ENCODE measurements at regions not wholly inside any gene's neighbourhood (a gene's known extent, or its start where the extent isn't known, plus 50 kb on each side); places are given as distances from the start of the nearest gene placed in this dataset.

- TF ChIP-seq CTCF (conservative IDR thresholded peaks at IDR 0.05 in 1 of 2, IDR thresholded peaks at IDR 0.05 in 1 of 2; ENCODE audit: extremely low read depth in 1 of 2, insufficient read depth in 1 of 2, low read depth in 1 of 2, low read length in 2 of 2) (no peak), EZH2 (IDR thresholded peaks at IDR 0.05; ENCODE audit: borderline replicate concordance, low read length) (no peak)
Observed at GRCh38 chr17:74148446-74148845, 55.0 kb upstream of the RPL38 start.
